GM12892 (cell line): ENCODE measurements at regions not wholly inside any gene's neighbourhood (a gene's known extent, or its start where the extent isn't known, plus 50 kb on each side); places are given as distances from the start of the nearest gene placed in this dataset.

Experiments
- POLR2A ChIP-seq: IDR thresholded peaks from 2 replicates; pipeline ENCODE4 v1.6.1; 2011; ENCODE audit warnings: low read depth, low read length, control low read depth
- POLR2AphosphoS5 ChIP-seq: IDR thresholded peaks from 2 replicates; pipeline ENCODE4 v1.6.1; 2011; ENCODE audit warnings: low read depth, low read length, control low read depth
- TAF1 ChIP-seq: IDR thresholded peaks from 2 replicates; pipeline ENCODE4 v1.6.1; 2011; ENCODE audit warnings: low read depth, mild to moderate bottlenecking, control low read depth, low read length, borderline replicate concordance

DNA sequence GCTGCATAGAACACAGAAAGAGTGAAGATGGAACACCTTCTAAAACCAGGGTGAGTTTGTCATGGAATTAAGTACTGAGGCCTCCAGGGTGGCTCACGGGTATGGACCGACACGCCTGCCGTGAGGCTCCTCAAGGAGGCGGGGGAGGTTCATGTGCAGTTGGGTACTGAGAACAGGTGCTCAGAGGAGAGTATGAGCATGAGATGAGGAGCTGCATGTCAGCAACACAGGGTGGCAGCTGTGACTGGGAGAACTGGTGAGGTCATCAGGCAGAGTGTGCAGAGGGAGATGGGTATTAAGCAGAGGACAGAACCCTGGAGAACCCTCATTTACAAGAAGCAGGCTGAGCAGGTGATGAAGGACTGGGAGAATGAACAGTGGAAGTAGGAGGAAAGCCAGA is 63.2 kb upstream of the KLHL29 start:
- TF ChIP-seq POLR2A: no peak
- TF ChIP-seq TAF1: no peak
- TF ChIP-seq POLR2AphosphoS5: no peak
